ENCODE measurements at regions not wholly inside any gene's neighbourhood (a gene's known extent, or its start where the extent isn't known, plus 50 kb on each side); places are given as distances from the start of the nearest gene placed in this dataset.
A peak's percentile ranks its signal among the peaks of the same experiment; 100 is the strongest.

DNA sequence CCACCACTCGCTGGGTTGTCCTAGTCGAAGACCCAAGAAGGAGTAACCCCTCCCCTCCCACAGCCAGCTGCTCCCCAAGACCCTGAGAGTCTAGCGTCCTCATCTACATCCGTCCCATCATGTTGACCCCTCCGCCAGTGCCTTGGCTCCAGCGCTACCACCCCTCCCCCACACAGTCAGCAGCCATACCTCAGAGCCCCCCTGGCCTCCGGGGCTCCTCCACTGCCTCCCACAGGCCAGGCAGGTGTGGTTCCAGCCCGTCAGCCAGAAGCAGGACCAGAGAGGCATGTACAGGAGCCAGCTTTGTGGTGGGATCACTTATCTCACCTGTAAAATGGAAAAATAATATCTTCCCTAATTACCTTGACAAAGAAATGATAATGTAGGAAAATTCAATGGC lies 51.5 kb upstream of the PHF21B start:
- Mint-ChIP-seq H3K27me3 (no peaks in the 10 kb centered on the region), H3K4me1 (ENCODE audit: low read depth) (peaks cover 25% of the 10 kb centered on the region), H3K4me3 (no peak overlapping the region), H3K9me3 (ENCODE audit: low read depth) (no peaks in the 10 kb centered on the region), H3K27ac (peak overlapping the region; percentile 41), H3K36me3 (no peaks in the 10 kb centered on the region)

DNA sequence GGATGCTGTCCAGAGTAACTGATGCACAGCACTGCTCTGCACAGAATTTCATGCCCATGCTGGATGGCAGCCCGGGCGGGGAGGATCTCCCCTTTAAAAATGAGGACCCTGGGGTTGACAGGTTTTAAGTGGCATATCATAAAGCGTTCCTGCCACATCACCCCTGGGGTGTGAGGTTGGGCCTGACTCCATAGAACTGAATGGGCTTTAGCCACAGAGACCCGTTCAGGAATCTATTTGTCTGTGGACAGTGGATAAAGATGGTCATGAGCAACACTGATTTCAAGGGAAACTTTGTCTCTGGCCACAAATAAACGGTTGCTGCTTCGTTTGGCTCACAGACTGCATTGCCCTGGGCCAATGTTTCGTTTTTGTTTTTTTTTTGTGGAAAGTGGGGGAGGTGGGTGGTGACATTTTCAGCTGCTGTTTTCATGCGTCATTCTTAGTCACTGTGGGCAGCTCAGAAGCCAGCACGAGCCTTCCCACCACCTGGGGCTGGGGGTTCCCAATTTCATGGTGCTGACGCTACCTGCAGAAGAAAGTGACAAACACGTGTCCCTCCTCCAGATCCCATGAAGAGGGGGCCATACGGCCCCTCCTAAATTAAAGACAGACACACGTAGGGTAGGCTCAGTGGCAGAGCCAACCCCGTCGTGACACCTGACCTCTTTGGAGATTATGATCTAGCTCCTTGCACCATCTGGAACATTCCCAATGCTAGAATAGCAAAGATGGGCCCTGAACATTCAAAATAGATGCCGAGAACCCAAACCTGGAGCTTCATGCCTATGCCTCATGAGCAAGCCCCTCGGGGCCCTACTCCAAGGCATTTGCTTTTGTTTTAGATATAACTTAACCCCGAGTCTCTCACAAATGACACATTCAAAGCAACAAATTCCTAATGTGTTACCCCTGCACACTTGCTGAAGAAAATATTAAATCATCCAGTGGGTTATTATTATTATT lies 54.8 kb upstream of the PHF21B start:
- H3K27ac Mint-ChIP-seq, result peak overlapping the region; percentile 72
- peaks cover 15% of the 10 kb centered on the region for H3K4me1 Mint-ChIP-seq (ENCODE audit: low read depth)
- no peaks in the 10 kb centered on the region for H3K27me3 Mint-ChIP-seq
- H3K4me3 Mint-ChIP-seq, result no peak overlapping the region
- no peaks in the 10 kb centered on the region for H3K36me3 Mint-ChIP-seq
- peaks cover 7% of the 10 kb centered on the region for H3K9me3 Mint-ChIP-seq (ENCODE audit: low read depth)

DNA sequence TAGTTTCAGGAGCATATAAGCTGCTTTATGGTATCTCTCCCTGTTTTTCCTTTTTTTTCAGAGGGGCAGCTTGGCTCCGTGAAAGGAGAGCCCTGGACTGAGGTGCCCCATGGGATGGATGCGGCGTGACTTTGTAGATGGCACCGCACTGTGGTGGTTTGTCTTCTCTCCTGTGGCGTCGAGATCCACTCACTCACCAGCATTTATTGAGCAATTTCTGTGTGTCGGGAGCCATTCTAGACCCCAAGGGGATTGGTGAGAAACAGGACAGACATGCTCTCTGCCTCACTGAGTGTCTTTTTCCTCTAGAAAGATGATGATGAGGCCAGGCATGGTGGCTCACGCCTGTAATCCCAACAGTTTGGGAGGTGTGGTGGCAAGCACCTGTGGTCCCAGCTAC lies 55.9 kb upstream of the PHF21B start:
- Mint-ChIP-seq H3K27ac (no peak overlapping the region), H3K4me3 (no peak overlapping the region), H3K36me3 (no peaks in the 10 kb centered on the region), H3K9me3 (ENCODE audit: low read depth) (peaks cover 7% of the 10 kb centered on the region), H3K4me1 (ENCODE audit: low read depth) (peaks cover 18% of the 10 kb centered on the region), H3K27me3 (no peaks in the 10 kb centered on the region)

DNA sequence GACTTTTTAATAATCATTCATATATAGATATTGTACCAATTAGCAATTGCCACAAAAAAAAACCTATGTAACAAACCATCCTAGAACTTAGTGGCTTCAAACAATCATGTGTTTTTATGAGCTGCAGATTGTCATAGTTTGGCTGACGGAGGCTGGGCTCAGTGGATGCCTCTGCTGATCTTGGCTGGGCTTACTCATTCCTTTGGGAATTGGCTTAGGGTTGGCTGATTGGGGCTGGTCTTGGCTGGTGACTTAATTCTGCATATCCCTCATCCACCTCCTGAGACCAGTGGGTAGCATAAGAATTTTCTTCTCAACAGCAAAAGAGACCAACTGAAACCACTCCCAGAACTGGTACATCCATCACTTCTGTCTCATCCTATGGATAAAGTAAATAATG lies 57.9 kb upstream of the PHF21B start:
- Mint-ChIP-seq H3K36me3 (no peaks in the 10 kb centered on the region), H3K4me3 (no peak overlapping the region), H3K27ac (no peak overlapping the region), H3K4me1 (ENCODE audit: low read depth) (peaks cover 18% of the 10 kb centered on the region), H3K9me3 (ENCODE audit: low read depth) (peaks cover 7% of the 10 kb centered on the region), H3K27me3 (peaks cover 4% of the 10 kb centered on the region)

DNA sequence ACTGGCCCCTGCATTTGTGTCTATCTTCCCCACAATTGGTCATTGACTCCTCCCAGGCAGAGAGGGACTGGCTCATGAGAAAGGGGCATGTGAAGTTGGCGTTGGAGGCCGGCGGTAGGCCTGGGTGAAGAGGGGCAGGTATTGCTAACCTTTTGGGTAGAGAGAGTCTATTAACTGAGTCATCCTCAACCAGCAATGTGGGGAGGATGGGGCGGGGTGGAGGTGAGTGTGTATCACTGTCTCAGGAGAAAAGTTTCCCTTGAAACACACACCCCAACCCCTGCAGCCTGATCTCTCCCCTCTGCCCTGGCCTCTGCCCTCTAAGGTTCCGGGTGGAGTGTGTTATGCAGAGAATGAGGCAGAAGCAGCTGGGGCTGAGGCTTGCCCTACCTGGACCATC lies 60.1 kb upstream of the PHF21B start:
- Mint-ChIP-seq H3K27me3 (peaks cover 10% of the 10 kb centered on the region), H3K4me1 (ENCODE audit: low read depth) (peaks cover 6% of the 10 kb centered on the region), H3K36me3 (no peaks in the 10 kb centered on the region), H3K9me3 (ENCODE audit: low read depth) (peaks cover 7% of the 10 kb centered on the region), H3K4me3 (no peak overlapping the region), H3K27ac (peak overlapping the region; percentile 46)

DNA sequence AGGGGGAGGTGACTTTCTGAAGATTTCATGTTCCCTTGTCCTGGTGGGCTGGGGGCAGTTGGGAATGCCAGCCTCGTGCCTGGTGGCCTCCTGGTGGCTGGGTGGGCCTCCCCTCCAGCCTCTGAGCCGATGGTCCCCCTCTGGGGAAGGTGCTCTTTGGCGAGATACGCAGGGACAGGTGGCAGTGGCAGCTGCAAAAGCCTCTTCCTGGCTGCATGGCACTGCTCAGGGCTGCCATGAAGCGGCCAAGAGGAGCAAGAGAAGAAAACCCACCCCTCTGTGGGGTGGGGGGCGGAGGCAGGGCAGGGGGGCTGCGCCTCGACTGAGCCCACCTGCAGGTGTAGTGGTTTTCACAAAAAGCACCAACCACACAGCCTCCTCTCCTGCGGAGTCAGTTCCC lies 61.8 kb upstream of the PHF21B start:
- Mint-ChIP-seq H3K36me3 (no peaks in the 10 kb centered on the region), H3K27me3 (peaks cover 15% of the 10 kb centered on the region), H3K9me3 (ENCODE audit: low read depth) (peaks cover 7% of the 10 kb centered on the region), H3K27ac (no peak overlapping the region), H3K4me1 (ENCODE audit: low read depth) (peaks cover 3% of the 10 kb centered on the region), H3K4me3 (no peak overlapping the region)

DNA sequence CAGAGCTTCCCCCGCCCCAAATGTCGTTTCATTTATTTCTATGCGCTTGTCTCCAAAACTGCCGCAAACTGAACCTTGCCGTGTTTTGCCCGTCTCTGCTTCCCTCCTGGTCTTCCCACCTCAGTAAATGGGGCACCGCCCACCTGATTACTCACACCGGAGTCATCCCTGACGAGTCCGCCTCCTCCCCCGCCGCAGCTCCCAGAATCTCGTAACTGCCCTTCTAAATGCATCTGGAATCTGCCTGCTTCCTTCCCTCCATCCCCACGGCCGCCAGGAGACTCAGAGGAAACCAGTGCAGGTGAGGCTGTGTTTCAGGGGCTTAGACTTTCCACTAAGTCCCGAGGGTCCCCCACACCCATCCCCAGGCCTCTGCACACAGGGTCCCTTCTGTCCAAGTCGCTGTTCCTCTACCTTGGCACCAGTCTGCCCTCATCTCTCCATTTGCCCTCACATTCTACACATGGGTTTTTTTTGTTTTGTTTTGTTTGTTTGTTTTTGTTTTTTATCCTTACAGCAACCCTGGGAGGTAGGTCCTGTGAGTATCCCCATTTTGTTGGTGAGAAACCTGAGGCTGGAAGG lies 62.6 kb upstream of the PHF21B start:
- H3K27me3 Mint-ChIP-seq, result peaks cover 19% of the 10 kb centered on the region
- no peak overlapping the region for H3K4me3 Mint-ChIP-seq
- H3K9me3 Mint-ChIP-seq (ENCODE audit: low read depth), result peaks cover 7% of the 10 kb centered on the region
- H3K27ac Mint-ChIP-seq, result no peak overlapping the region
- H3K4me1 Mint-ChIP-seq (ENCODE audit: low read depth), result peaks cover 3% of the 10 kb centered on the region
- H3K36me3 Mint-ChIP-seq, result no peaks in the 10 kb centered on the region

DNA sequence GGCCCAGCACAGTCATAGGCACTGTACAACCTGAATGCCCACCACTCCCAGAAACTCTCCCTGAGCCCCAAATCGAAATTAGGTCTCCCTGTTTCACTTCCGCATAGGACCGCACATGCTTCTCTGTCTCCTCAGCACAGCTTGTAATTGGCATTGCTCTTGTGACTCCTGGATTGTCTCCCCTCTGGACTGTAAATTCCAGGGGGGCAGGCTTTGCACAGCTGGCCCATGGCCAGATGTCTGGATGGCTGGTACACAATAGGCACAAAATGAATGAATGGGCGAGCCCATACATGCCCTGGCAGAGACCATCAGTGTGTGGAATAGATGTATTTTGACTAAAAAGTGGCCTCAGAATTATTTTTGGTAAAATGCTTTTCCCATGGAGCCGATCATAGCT lies 63.3 kb upstream of the PHF21B start:
- Mint-ChIP-seq H3K4me1 (ENCODE audit: low read depth) (peaks cover 3% of the 10 kb centered on the region), H3K27me3 (peaks cover 19% of the 10 kb centered on the region), H3K9me3 (ENCODE audit: low read depth) (peaks cover 3% of the 10 kb centered on the region), H3K36me3 (no peaks in the 10 kb centered on the region), H3K4me3 (no peak overlapping the region), H3K27ac (no peak overlapping the region)

DNA sequence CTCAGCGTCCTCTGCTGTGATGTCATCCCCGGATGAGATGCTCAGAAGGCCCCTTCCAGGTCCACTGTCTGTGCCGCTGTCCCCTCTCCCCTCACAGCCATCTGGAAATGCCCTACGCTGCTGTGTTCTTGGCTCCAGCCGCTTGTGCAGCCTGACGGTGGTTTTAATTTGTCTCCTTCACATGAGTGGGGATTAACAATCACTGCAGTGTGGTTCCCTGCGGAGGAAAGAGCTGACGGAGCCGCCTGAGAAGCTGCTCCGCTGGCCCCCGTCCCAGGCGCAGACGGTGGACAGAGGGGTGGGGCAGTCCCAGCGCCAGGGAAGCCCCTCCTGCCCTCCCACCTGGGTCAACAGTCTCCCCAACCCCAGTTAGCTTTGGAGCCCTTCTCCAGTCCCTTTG lies 67.5 kb upstream of the PHF21B start:
- Mint-ChIP-seq H3K27me3 (peaks cover 23% of the 10 kb centered on the region), H3K9me3 (ENCODE audit: low read depth) (peaks cover 4% of the 10 kb centered on the region), H3K36me3 (no peaks in the 10 kb centered on the region), H3K4me3 (no peak overlapping the region), H3K27ac (no peak overlapping the region), H3K4me1 (ENCODE audit: low read depth) (no peaks in the 10 kb centered on the region)

DNA sequence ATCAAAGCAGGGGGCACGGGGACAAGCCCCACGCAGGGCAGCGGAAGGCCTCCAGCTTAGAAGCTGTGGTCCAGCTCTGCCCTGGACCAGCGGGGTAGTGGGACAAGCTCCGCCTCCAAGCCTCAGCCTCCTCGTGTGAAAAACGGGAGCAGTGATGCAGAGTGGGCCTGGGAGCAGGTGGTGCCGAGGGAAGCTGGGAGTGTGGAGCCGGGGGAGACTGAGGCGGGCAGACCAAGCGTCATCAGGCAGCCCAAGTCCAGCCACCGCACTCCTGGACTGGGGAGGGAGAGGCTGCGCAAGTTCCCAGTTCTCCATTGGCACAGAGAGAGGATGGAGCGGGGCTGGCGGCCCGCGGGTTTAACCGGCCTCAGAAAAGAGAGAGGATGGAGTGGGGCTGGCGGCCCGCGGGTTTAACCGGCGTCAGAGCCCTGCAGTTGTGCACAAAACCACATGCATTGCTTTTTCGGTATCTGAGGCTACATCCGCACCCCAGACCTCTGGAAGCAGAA lies 68.1 kb upstream of the PHF21B start:
- H3K4me1 Mint-ChIP-seq (ENCODE audit: low read depth), result no peaks in the 10 kb centered on the region
- peaks cover 4% of the 10 kb centered on the region for H3K9me3 Mint-ChIP-seq (ENCODE audit: low read depth)
- no peak overlapping the region for H3K27ac Mint-ChIP-seq
- H3K36me3 Mint-ChIP-seq, result no peaks in the 10 kb centered on the region
- H3K4me3 Mint-ChIP-seq, result no peak overlapping the region
- H3K27me3 Mint-ChIP-seq, result peaks cover 22% of the 10 kb centered on the region

DNA sequence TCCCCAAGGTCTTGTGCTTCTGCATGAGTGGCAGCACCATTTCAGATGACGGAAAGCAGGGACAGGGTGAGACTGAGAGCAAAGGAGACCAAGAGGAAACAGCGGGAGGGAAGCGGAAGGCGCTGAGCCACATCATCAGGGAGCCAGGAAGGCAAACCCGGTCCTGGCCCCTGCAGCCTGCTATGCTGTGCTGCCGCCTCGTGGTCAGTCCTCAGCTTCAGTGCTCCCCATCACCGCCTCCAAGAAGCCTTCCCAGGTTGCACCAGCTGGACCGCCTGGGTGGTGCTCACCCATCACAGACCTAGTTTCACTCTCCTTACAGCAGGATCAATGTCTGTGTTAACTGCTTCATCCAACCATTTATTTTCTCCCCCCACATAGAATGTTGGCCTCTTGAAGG lies 73.0 kb upstream of the PHF21B start:
- Mint-ChIP-seq H3K4me1 (ENCODE audit: low read depth) (peaks cover 3% of the 10 kb centered on the region), H3K36me3 (no peaks in the 10 kb centered on the region), H3K4me3 (no peak overlapping the region), H3K27ac (no peak overlapping the region), H3K27me3 (peaks cover 10% of the 10 kb centered on the region), H3K9me3 (ENCODE audit: low read depth) (peaks cover 4% of the 10 kb centered on the region)

DNA sequence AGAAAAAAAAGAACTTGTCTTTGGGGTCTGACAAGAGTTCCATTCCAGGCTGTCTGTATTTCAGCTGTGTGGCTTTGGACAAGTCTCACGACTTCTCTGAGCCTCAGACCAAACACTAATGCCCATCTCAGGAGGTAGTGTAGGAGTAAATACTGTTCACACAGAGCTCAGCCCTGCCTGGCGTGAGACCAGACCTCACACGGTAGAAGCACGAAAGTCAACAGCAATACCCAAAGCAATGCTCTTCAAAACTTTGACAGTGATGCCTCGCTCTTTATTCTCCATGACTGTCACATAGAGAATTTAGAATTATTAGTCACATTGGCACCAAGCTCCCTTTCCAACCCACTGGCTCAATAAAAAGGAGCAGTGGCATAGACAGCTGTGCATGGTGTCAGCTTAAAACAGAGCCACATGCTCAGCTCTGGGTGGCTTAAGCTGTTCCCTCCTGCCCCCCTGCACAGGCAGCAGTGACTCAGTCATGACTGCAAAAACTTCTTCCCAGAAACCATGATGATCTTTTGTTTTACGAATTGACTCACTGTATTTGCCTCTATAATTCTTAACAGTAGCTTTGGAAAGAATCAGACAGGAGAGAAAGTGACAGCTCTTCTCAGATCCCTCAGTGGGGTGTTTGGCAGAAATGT lies 74.0 kb upstream of the PHF21B start:
- H3K27me3 Mint-ChIP-seq, result peaks cover 10% of the 10 kb centered on the region
- no peaks in the 10 kb centered on the region for H3K36me3 Mint-ChIP-seq
- peaks cover 3% of the 10 kb centered on the region for H3K4me1 Mint-ChIP-seq (ENCODE audit: low read depth)
- H3K9me3 Mint-ChIP-seq (ENCODE audit: low read depth), result peaks cover 4% of the 10 kb centered on the region
- H3K27ac Mint-ChIP-seq, result no peak overlapping the region
- no peak overlapping the region for H3K4me3 Mint-ChIP-seq

DNA sequence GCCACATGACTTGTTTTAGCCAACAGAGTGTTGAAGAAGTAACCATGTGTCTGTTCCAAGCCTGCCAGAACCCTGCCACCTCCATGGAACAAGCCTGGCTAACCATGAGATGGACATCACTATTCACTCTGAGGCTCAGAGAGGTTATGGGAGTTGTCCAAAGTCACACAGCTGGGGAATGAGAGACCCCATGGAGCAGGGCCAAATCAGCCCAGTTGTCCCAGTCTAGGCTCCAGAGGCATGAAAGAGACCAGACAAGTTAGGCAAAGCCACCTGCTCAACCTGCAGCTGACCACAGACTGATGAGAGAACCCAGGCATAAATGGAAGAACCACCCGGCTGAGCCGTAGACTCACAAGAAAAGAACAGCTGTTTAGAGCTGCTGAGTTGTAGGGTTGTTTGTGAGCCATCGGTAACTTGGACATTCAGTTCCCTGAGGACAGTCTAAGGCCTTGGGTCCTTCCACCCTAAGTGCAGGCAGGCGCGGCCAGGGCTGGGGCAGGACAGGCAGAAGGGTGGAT lies 74.7 kb upstream of the PHF21B start:
- Mint-ChIP-seq H3K9me3 (ENCODE audit: low read depth) (peaks cover 4% of the 10 kb centered on the region), H3K27me3 (peaks cover 10% of the 10 kb centered on the region), H3K27ac (no peak overlapping the region), H3K4me3 (no peak overlapping the region), H3K4me1 (ENCODE audit: low read depth) (peaks cover 3% of the 10 kb centered on the region), H3K36me3 (no peaks in the 10 kb centered on the region)

DNA sequence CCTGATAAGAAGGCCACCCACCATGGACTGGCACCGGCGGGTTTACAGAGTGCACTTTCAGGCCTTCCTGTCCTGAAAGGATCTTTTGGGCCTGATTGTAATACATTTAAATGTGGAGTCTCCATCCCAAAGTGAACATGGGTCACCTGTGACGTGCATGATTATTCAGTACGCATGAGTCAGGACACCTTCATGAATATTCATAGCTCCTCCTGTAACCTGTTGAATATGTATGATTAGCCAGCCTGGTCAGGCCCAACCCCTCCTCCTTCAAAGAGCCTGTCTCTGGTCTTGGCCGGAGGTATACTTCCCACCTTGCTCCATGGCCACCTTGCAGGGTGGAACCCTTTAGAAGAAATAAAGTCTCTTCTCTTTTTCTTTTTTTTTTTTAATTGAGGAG lies 75.9 kb upstream of the NUP50 start:
- H3K9me3 Mint-ChIP-seq (ENCODE audit: low read depth), result no peaks in the 10 kb centered on the region
- H3K36me3 Mint-ChIP-seq, result no peaks in the 10 kb centered on the region
- no peak overlapping the region for H3K4me3 Mint-ChIP-seq
- peaks cover 3% of the 10 kb centered on the region for H3K4me1 Mint-ChIP-seq (ENCODE audit: low read depth)
- H3K27me3 Mint-ChIP-seq, result peaks cover 4% of the 10 kb centered on the region
- no peak overlapping the region for H3K27ac Mint-ChIP-seq

DNA sequence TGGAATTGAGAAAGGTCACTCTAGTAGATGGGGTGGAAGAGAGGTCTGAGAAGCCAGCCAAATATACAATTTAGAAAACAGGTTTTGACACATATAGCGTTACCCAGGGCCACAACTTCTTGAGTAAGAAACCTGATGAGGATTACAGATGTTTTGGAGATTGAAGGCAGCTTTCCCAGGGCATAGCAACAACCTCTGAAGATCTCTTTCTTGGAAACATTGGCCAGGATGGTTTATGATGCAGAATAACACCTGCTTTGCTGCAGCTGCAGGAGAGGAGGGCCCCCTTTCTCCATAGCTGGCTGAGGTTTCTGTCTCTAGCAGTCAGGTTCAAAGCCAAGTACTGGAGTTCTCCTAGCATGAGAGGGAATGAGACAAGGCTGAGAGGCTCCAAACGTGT lies 75.1 kb upstream of the NUP50 start:
- no peaks in the 10 kb centered on the region for H3K9me3 Mint-ChIP-seq (ENCODE audit: low read depth)
- H3K36me3 Mint-ChIP-seq, result no peaks in the 10 kb centered on the region
- no peak overlapping the region for H3K27ac Mint-ChIP-seq

More for the DNA sequence above, 75.1 kb upstream of the NUP50 start:
- H3K4me3 Mint-ChIP-seq, result no peak overlapping the region
- peaks cover 4% of the 10 kb centered on the region for H3K27me3 Mint-ChIP-seq
- H3K4me1 Mint-ChIP-seq (ENCODE audit: low read depth), result peaks cover 3% of the 10 kb centered on the region
